Adrenal gland (tissue), 5 donors: ENCODE measurements at regions not wholly inside any gene's neighbourhood (a gene's known extent, or its start where the extent isn't known, plus 50 kb on each side); places are given as distances from the start of the nearest gene placed in this dataset.

Experiments used
- POLR2A ChIP-seq, 2 donors: fragments of 450-650 bp; IDR thresholded peaks; one replicate each; pipeline ENCODE4 v1.6.1; 2017; ENCODE audit warnings: antibody characterized with exemption in 2 of 2, mild to moderate bottlenecking in 2 of 2, moderate library complexity in 1 of 2
- TF ChIP-seq, protein P1 (sequence below), 6 experiments: fragments of 450-650 bp in 4 of 6; fragments of 200-600 bp in 2 of 6; sonication (generic) in 1 of 6; IDR thresholded peaks; 1 replicate in 5 of 6; 2 replicates in 1 of 6; pipeline versions ENCODE4 v1.5.1 to v1.8.0; 2016 to 2021; ENCODE audit warnings: antibody characterized with exemption in 6 of 6, mild to moderate bottlenecking in 2 of 6, moderate library complexity in 1 of 6
- donor health status: DM: no; HTN: no; CAD: no.

DNA sequence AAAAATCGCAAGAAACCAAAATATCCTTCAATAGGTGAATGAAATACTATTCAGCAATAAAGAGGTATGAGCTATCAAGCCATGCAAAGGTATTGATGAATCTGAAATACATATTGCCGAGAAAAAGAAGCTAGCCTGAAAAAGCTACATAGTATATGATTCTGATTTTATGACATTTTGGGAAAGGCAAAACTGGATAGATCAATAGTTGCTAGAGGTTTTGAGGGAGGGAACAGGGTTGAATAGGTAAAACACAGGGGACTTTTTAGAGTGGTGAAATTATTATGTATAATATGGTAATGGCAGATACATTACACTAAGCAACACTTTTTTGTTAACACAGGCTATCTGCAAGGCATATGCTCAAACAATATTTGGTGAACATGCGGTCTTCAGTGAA is 327.6 kb upstream of the ADAMTSL1 start:
- TF ChIP-seq POLR2A (IDR thresholded peaks at IDR 0.05) = no peak
- TF ChIP-seq, protein P1, sequence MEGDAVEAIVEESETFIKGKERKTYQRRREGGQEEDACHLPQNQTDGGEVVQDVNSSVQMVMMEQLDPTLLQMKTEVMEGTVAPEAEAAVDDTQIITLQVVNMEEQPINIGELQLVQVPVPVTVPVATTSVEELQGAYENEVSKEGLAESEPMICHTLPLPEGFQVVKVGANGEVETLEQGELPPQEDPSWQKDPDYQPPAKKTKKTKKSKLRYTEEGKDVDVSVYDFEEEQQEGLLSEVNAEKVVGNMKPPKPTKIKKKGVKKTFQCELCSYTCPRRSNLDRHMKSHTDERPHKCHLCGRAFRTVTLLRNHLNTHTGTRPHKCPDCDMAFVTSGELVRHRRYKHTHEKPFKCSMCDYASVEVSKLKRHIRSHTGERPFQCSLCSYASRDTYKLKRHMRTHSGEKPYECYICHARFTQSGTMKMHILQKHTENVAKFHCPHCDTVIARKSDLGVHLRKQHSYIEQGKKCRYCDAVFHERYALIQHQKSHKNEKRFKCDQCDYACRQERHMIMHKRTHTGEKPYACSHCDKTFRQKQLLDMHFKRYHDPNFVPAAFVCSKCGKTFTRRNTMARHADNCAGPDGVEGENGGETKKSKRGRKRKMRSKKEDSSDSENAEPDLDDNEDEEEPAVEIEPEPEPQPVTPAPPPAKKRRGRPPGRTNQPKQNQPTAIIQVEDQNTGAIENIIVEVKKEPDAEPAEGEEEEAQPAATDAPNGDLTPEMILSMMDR (IDR thresholded peaks at IDR 0.05) = no peak
